Activated T-cell treated with anti-CD3 and anti-CD28 coated beads for 24 hours (primary cell): ENCODE measurements at regions not wholly inside any gene's neighbourhood (a gene's known extent, or its start where the extent isn't known, plus 50 kb on each side); places are given as distances from the start of the nearest gene placed in this dataset.

Source experiments
- DNase-seq: peaks from one replicate; pipeline ENCODE4 v3.0.0-alpha.2; 2020; ENCODE audit warnings: low read depth

DNA sequence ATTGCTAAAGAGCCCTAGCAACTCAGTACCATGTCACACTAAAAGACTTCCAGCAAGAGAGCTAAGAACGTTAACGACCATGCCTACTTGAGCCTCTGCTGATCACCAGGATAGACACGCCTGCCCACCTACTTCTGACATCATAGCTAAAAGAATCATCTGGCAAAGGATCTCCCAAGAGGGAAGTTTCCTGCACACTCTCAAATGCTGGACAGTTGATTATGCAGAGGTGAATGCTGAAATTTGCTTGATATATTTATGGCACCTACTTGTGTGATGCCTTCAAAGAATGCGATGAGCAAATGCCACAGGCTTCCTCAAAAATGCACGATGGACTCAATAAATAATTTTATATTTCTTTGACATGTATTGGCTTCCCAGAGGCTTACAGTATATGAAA lies 113.6 kb downstream of the GALC start:
- DNase-seq = no peak

DNA sequence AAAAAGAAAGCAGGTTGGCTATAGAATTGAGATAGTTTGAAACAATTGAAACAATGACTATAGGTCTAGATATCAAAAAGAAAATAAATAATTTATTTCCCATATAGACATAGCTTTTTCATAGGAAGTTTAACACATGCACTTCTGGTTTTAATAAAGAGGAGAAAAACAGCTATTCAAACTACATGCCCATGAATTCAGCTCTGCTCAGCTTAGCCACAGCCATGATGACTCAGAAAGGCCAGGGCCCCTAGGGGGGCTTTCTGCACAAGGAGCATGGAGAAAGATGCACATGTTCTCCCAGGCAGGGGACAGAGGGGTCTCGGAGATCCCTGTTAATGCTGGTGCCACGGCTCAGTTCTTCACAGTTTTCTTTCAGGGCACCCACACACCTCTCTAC lies 114.0 kb downstream of the GALC start:
- no peak for DNase-seq

DNA sequence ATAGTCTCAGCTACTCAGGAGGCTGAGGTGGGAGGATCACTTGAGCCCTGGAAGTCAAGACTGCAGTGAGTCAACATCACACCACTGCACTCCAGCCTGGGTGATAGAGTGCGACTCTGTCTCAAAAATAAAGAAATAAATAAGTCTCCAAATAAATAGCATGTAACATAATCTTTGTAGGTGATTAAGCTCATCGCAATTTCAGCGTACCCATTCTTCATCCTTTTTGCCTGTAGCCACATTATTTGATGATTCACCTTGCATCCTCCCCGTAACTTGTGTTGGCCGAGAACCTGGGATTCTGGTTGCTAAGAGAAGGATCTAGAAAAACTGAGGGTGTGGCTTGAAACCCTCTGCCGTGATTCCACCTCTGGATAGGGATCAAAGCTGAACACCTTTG lies 115.1 kb downstream of the GALC start:
- no peak for DNase-seq

DNA sequence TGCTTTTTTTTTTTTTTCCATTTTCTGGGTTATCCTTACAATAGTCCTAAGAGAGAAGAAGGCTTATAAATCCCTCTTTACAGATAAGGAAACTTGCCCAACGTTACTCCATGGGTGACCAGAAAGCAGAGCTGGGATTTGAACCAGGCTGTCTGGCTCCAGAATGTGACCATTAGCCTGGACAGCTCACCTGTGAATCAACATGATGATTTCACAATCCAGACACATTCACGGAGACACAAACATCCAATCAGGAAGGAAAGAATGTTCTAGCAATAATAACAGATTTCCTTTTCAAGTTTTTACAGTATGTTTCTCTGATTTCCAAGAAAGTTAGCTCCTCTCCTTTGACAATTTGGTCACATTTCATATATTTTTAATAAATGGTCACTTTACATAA lies 118.3 kb downstream of the GALC start:
- DNase-seq = no peak

DNA sequence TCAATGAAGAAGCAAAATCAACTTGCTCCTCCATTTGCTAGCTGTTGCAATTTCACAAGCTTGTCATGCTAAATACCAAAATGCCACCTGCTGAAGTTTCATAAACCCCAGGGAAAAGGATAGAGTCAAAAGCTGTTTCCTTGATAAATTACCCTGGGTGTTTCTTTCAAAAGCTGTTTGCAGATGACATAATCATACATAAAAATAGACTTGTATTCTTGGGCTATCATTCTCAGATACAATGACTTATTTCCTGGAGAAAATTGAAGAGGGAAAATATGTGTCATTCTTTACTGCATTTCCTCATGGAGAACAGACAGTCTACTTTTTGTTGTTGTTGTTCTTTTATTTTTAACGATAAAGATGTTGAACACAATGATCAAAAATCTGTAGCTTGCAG lies 119.2 kb downstream of the GALC start:
- no peak for DNase-seq

DNA sequence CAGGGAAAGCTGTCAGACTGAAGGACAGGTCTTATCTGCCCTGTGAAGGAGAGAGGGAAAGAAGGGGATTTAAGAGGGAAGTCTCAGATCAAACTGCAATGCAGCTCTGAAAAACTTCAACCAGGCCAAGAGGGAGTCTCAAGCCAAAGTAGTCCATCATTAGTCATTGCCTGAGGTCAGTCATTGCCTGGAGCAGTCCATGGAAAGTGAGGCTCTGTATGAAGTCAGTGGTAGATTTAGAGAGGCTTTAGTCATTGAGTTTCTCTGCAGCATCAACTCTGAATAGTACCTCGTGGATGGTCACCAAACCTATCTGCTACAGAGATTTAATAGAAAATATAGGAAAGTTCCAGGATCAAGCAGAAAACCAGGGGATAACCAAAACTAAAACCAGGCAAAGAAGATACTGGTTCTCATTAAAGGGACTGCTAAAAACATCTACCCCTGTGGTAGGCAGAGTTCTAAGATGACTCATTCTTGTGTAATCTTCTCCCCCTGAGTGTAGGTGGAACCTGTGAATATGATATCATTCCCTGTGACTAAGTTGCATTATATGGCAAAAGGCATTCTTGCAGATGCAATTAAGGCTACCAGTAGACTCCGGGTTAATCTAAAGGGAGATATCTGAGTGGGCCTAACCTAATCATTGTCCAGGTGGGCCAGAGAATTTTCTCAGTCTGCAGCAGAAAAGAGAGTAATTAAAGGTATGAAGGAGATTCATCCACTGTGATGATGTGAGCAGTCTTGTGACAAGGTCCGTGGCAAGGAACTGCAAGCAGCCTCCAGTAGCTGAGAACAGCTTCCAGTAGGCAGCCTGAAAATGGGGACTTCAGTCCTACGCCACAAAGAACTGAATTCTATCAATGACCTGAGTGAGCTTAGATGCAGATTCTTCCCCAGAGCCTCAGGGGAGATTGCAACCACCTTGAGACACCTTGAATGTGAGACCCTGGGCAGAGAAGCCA lies 123.1 kb downstream of the GALC start:
- no peak for DNase-seq

DNA sequence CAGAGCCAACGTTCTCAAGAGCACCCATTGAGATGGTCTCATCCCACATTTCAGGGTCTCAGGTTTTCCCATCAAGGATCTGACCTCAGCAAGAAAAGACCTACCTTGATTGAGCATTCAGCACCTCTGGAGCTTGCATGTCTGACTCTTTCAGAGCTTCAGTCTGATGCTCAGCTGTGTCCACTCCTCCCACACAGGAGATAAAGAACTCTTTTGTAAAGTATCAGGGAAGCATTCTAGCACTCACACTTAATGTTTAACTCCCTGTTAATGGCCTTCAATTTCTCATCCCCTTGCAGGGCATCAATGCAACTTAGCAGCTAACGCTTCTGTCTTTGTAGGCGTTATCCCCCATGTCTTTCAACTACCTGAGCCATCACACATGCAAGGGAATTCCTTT lies 124.1 kb downstream of the GALC start:
- no peak for DNase-seq

DNA sequence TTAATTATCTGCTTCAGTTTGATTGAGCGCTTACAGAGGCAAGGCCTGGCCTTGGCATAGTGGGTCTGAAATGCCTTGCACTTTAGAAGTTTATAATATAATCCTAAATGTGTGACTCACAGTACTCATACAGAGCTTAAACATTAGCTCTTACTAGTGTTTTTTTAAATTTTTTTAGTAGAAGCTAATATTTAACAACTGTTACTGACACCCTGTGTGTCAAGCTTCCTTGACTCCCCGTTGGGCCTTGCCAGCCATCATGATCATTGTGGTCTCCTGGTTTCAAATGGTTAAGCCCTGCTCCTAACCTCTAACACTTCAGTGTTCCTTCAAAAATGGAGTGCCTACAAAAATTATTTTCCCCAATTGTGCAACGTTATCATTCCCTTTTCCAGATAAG lies 126.9 kb downstream of the GALC start:
- no peak for DNase-seq

DNA sequence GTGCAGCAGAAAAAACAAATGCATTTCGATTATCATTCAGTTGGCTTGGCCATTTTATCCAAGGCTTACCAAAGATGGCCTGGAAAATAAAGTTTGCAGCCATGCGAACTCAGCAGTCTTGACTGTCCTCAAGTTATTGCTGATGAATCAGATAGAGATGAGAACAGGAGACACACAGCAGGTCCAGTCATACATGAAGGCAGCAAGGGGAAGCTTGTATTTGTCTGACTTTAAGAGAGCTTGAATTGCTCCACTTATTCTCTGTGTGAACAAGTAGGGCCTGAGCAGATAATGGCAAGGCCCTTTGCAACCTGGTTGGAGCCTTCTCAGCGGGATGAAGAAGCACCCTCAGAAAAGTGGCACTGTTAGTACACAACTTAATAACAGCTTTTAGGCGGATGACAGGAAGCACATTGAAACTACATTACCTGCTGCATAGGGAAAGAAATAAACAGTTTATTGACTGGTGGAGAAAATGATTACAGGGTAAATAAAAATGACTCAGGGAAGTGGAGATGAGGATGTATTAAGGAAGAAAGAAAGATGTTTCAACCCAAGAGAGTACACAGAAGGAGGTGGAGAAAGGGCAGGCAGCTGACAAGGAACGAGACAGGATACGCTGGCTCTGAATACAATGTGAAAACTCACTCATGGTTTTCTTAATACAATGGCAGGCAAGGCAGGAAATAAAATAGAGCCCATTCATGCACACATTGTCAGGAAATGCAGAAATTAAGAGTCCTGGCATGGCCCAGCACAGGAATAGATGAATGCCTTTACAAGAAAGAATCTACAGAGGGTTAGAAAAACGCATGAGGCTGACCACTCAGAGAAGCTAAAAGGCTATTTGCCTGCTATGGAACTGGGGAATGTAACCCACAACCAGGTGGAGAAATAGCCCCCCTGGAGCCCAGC lies 128.4 kb downstream of the GALC start:
- DNase-seq = no peak

DNA sequence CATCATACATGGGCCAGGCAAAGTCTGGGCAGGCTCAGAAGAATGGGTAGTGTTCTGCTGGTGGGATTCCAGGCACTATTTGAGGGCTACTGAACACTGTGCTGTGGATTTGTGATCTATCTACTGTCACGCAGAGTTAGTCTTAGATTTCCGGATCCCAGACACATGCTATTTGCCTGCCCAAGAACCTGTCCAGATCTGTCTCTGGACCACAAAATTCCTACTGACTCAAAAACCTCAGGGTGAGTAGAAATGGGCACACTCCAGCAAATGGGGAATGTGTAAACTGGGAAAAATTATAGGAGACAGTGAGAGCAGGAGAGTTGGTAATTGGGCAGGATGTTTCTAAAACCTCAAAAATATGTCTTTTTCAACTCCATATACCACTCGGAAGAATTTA lies 129.9 kb downstream of the GALC start:
- no peak for DNase-seq

DNA sequence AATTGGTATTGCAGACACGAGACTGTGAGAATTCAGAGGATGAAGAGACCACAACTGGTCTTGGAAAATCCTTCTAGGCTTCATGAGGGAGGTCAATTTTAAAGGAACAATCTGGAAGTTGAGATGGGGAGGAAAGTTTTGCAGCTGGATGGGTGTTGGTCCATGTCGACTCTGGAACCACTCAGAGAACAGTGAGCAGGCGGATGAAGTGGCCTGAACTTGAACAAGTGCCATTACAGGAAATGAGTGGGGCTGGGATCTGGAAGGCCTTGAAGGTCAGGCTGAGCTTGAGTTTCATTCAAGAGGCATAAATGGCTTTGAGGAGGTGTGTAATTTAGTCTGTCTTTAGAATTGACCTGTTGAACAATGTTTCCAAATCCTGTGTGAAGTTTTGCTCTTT lies 140.9 kb downstream of the GALC start:
- no peak for DNase-seq

DNA sequence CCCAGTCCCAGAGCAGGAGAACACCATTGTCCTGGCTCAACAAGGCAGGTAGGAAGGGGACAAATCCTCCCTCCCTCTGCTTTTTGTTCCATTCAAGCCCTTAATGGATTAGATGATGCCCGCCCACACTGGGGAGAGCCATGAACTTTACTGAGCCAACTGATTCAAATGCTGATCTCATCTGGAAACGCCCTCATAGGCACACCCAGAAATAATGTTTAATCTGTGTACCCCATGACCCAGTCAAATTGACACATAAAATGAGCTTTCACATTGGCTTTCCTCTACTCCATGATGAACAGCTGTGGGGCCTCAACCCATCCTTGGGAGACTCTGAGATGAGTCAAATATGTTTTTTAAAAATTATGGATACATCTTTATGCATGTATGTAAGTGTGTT lies 141.8 kb downstream of the GALC start:
- DNase-seq = no peak

DNA sequence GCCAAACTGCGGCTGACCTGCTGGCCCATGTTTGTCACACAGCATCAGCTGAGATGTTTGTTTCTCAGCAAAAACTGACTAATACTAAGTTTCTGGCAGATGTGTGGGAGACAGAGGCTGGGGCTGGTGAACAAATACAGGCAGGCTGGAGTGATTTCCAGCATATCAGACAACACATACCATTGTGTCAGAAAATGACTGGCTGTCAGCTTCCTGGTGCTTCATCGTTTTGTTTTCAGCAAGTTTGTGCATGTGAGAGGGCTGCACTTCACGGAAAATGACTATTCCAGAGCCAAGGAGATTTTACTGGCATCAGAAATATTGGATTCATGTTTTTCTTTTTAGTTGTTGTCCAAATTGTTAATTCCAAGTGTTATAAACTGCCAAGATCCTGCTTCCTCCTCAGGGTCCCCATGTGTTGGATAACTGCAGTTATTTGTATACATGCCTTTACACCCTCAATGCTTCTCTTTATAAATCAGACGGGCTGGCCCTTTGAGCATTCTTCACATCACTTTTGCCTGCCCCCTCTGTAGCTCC lies 145.7 kb downstream of the GALC start:
- DNase-seq = no peak

DNA sequence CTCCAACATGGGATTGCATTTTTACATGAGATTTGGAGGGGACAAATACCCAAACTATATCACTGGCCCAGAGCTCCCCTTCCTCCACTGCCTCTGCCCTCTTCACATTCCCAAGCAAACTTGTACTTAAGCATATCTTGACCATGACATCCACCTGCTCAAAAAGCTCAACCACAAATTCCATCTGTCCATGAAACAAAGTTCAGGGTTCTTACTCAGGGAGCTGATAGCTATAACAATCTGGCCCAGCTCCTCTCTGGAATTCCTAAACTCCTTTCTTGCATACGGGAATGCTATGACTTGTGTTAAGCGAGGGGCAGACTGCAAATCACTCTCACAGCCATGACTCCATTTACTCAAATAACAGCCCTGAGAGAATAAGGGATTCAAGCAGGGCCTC lies 152.1 kb downstream of the GALC start:
- no peak for DNase-seq

DNA sequence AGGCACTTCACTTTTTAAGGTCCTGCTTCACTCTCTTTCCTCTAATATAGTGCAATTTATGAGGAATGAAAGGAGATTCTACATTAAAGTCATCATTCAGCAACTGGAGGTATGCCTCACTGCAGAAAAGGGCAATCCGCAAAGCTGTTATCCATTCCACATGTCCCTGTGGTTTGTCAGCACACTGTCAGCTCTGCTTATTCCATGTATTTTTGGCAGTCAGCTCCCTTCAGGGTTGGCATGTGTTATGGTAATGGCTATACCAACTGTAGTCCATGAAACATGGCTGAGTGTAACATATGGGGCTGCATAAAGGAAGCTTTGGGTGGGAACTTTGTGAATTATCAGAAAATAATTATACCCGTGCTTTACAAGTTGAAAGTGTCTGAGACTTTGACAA lies 154.1 kb downstream of the GALC start:
- DNase-seq = no peak

DNA sequence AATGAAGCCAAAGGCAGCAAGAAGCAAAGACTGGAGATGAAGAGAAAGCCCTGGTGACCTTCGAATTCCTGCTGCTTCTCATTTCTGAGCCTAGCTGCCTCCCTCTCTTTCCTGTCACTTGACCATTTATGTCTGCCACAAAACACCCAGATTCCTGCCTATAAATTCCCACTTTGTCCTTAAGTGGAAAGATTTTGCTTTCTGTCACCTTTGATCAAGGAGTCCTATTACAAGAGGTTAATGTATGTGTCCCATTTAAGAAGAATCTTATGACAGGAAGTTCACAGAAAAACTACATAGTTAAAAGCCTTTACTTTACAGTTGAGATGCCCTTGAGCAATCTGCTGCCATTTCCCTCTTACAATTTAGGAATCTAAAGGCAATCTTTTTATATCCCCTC lies 155.7 kb downstream of the GALC start:
- DNase-seq = no peak

DNA sequence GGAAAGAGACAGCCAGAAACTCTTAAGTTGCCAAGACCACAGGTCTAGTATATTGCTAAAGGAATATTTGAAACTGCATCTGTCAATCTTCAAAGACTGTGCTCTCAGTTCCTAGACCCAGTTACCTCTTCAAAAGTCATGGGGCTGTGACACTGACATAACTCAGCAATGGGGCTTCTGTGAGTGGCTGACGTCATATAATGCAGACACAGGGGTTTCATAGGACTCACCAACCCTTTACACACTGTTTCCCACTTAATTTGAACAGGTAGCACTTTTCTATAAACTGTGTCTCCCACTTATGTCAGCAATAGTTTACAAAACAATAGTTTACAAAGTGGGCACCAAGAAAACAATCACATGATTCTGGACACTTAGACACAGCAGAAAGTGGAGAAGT lies 158.4 kb downstream of the GALC start:
- no peak for DNase-seq

DNA sequence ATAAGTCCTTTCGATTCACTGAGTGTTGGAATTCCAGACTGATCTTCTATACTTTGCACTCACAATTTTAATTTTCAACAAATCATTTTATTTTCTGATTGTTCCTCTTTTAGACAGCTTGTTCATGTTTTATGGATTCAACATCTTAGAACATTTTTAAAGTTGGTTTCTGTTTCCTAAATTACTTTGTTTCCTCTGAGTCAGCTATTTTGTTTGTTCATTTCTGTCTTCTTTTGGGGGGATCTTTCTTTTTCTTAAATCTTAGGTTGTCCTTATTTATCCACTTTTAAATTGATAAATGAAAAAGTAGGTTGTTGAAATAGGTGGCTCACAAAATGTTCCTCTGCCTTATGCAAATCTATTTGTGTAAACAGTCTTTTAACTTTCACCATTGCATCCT lies 160.0 kb downstream of the GALC start:
- DNase-seq = no peak

DNA sequence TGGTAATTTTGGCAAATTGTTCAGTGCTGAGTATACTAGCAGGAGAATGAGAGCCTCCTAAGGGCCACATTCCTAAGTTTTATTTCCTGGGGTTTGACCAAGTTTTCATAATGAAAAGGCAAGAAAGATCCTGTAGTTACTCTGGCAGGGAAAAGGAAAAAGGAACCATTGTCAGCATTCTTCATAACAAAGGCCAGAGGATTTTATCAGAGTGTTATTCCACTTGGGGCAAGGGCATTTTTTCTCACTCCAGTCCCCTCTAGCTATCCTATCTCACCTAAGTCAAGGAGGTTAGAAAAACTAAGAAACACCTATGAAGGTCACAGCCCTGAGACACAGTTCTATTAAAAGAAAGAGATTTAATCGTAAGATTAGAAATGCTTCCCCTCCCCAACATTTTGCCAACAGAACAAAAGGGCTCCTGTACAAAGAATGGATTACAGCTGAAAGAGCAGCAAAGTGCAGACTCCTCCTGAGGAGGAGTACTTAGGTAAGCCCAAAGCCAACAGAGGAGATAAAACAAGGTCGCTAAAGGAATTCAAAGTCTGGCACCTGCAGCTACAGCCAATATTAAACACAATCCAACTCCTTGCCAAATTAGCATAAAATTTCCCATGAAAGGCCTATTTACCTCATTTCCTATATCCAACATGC lies 162.4 kb downstream of the GALC start:
- DNase-seq = no peak

DNA sequence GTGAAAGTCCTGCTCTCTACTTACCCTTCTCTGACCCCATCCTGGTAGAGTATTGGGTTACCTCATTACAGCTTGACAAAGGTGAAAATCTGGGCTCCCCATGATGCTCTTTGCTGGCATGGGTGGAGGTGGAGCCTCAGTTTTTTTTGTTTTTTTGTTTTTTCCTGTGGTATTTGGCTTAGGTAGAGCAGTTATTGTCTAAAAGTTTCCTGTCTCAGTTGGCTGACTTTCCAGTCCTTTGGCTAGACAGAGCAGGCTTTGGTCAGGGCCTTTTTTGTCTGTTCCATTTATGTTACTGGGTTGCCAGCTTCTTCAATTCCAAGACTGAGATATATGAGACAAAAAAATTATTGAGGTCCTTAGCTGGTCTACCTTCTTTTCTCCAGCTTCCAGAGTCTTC lies 163.4 kb downstream of the GALC start:
- DNase-seq = no peak

DNA sequence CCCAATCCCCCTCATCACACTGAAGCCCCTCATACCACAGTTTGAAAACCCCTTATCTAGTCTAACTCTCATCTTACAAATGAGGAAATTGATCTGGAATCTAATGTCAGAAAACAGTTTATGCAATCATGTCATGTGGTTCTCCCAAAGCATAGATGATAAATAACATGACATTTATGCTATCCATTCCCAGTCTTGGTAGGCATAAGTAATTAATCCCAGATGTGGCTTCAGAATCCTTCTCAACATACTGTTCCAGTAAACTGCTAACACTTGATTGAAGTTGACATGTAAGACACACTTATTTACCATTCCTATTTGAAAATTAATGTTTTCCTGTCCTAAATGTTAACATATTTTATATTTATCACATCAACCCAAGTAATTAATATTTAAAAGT lies 168.7 kb downstream of the GALC start:
- no peak for DNase-seq

DNA sequence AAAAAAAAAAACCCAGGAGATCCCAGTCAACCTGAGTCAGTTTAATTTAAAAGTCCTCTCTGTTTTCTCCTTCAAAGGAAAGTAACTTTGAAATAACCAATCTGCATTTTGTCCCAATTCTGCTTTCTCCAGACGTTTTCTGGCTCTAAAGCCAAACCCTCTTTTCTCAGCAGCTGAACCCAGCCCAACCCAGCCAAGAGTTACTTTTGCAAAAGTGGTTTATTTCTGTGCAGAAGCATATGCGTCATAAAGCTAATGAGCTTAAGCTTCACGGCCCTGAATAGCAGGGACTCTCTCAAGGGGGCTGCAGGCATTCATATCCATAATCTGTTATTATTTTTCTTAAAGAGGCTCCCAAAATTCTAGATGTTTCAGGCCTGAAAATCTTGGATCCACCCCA lies 176.6 kb downstream of the GALC start:
- no peak for DNase-seq
